GM18502 (cell line): ENCODE measurements at regions not wholly inside any gene's neighbourhood (a gene's known extent, or its start where the extent isn't known, plus 50 kb on each side); places are given as distances from the start of the nearest gene placed in this dataset.

Source experiments
- ATAC-seq: cut with Tn5 transposase; IDR thresholded peaks from one replicate; pipeline ENCODE4 v1.9.1; 2021; ENCODE audit warnings: mild to moderate bottlenecking; ENCODE audit not compliant: unreplicated experiment, poor library complexity

DNA sequence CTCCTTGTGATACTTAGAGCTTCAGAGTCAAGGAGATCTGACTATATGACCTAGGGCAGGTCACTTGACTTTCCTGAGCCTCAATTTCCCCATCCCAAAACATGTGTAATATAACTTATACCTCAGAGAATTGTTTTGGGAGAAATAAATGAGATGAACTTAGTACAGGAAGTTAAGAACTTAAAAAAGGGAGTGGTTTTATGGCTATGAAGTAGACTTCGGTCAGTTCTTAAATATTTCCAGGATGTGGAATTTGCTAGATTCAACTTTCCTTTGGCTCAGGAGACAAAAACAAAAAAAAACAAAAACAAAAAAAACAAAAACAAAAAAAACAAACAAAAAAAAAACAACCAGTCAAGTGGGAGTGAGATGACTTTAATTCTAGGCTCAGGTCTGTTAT lies 116.7 kb downstream of the EDEM1 start:
- no peak for ATAC-seq

DNA sequence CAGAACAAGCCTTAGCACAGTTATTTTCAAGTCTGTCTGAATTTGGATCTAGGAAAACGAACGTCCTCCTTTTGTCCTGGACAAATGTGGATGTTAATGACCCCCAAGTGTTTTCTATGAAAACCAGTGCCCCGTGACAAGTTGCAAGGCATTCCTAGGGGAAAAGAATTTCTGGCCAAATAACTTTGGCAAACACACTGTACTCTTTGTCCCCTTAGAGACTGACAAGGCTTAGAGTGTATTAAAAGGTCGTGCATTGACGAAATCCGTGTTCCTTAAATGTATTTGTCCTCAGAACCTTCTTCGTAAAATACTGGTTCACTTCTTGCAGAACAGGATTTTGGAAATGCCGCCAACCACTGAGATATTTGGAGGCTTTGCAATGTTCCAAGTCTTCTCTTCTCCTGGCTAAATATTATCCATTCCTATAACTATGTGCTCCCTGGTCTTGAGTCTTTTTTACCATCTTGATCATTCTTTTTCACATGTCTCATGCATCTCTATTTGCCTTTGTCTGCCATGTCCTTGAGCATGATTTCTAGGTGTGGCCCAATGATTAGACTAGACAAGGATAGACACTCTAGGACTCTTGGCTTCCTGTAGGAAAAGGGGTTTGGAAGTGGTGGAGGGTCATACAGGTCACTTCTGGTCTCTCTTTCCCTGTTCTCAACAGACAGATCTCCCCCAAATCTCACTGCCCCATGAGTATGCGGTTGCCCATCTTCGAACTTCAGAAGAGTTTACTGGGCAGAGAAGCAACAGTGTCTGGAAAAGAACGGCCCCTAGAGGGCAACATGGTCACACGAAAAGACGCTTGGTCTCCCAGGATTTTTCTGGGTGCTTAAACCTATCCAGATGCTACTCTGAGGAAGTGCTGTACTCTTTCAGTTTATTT lies 117.5 kb downstream of the EDEM1 start:
- ATAC-seq = peak; percentile 83

DNA sequence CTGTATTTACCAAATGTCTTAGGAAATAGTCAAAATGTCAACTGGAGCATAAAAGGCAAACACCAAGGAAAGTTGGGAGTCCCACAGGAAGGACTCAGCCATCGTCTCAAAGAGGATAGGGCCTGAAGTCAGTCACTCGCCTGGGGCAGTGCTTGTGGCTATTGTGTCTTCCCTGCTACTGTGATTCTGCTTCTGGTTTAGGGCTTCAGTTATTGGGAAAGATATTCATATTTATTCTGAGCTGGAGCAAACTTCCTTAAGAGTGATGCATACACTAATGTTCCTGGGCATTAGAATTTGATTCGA lies 118.1 kb downstream of the EDEM1 start:
- peak; percentile 17 for ATAC-seq

DNA sequence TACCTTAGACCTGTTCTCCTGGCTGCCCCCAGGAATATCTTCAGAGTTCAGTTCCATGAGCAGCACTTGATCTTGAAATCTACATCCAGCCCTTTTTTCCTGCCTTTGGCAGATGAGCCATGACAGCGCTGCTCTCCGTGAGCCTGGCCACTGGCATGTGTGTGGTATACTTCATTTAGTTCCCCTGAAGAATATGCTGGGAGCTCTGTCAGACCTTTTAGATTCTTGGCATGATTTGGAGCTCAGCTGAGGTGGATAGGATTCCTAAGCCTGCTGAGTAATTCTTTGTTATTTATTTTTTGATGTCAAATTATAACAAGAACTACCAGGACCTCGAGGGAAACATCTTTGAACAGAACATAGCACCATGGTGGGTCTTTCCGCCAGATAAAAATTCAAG lies 121.7 kb downstream of the EDEM1 start:
- no peak for ATAC-seq

DNA sequence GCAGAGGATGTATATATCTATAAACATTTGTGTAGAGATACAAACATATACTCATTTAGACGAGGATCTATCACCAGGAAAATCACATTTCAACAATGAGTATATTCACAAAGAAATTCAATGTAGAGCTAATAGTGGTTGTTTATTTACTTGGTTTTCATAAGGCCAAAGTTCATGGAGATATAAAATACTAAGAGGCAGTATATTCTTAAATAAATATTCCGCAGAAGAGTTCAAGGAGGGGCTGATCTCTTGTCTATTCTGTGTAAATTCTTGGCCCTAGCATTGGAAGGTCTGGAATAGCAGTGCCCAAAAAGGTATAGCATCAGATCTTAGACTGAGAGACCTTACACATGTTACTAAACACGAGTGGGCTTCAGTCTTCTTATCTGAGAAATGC lies 122.1 kb downstream of the EDEM1 start:
- no peak for ATAC-seq

DNA sequence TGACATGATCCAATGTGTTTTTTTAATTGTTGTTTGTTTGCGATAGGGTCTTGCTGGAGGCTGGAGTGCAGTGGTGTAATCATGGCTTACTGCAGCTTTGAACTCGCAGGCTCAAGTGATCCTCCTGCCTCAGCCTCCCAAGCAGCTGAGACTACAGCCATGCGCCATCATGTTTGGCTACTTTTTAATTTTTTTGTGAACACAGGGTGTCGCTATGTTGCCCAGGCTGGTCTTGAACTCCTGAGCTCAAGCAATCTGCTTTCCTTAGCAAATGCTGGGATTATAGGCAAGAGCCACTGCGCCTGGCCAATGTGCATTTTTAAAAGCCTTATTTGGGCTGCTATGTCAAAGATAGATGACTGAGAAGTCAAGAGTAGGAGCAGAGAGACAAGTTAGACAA lies 123.0 kb downstream of the EDEM1 start:
- no peak for ATAC-seq

DNA sequence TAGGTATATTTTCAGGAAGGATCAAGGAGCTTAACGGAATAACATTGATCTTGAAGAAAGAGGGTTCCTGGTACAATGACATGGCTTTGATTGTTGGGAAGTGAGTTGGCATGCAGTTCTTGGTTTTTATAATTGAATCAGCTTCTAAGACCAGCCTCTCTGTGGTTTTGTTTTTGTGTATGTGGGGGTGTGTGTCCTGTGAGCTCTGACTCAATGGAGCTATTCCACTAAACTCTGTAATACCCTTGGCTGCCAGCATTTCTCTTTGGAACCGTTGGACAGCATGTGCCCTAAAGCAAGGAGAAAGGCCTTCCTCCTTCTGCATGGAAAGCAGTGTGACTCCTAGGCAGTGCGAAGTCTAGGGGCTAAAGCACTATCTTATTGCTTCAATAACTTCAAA lies 124.8 kb downstream of the EDEM1 start:
- no peak for ATAC-seq

DNA sequence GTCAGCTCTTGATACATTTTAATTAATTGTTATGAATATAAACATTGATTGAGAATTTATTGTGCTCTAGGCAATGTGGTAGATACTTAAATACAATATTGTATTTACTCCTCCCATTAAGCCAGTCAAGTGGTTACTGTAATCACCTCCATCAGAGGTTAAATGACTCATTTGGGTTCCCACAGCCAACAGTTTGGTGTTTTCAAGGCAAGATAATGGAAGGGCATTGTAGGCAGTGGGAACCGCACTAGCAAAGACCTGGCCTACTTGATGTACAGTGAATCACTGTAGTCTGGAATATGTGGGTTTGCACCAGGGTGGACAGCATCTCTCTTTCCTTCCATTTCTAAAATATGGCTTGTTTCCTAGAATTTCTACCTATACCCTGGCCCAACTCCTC lies 127.4 kb downstream of the EDEM1 start:
- no peak for ATAC-seq

DNA sequence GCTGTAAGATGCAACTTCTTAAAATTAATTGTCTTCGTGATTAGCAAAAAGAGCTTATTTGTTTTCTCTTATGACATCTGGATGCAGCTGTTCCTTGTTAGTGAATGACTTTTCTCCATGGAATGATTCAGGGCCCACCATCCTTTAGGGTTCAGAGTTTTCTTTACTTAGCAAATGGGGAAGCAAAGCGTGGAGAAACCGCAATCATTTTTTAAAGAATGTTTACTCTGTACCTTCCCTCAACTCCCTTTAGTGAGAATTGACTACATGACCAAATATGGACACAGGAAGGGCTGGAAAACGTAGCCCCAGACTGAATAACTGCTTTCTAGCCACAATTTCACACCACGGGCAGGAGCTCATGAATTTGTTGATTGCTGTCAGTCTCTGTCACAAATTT lies 130.1 kb downstream of the EDEM1 start:
- ATAC-seq = no peak

DNA sequence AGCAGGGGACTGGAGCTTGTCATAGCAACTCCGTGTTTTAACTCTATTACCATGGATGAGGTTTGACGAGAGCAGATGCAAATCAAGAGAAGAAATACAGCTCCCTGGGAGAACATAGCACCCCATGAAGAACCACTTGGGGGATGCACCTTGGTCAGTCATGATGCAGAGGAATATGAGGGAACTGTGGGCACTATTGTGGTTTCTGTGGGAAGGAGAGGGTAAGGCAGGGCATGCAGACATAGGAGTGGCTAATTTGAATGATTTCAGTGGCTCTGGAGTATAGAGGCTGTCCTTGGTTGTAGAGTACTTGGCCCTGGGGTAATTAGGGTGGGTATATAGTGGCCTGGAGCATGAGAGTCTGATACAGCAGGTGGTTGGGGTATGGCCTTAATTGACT lies 131.9 kb downstream of the EDEM1 start:
- ATAC-seq = no peak

DNA sequence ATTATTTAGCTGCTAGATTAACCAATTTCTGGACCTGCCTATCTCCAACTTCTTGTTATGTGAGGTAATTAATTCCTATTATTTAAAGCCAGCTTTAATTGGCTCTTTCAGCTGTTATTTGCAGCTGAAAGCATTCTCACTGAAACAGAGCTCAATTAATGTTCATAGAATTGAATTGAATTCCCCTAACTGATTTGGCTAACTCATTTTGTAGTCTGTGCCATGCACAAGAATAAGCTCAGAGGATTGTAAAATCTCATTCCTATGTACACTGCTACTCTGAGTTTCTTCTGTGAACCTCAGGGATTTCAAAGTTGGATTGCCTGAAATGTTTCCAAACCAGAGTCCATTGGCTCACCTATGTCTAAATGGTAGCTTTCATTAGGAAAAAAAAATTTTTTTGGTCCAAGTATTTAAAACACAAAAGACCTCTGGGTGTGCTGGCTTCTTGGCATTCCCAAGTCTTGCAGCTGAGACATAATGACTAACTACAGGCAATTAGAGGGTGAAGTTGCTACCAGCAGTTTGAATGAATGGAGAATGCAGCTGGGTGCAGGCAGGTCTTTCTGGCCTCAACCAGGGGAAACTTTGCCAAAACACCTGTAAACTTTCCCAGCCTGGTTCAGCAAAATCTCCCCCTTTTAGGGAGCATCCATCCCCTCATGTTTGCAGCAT lies 134.3 kb downstream of the EDEM1 start:
- no peak for ATAC-seq

DNA sequence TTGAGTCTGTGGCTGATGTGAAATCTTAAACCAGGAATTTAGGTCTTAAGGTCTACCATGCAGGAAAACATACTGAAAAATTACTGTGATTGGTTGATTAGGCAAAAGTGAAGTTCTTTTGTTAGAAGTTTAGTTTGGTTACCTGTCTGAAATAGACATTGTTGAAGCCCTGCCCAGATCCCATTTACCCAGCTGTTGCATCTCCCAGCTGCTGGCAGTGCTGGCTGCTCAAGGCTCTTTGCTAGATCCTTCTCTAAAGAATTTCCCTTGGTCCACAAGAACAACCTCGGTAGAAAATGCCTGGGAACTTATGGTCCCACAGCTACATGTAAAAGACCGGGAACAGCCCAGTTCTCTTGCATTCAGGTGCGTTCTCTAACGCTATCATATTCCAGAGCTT lies 137.3 kb downstream of the EDEM1 start:
- no peak for ATAC-seq

DNA sequence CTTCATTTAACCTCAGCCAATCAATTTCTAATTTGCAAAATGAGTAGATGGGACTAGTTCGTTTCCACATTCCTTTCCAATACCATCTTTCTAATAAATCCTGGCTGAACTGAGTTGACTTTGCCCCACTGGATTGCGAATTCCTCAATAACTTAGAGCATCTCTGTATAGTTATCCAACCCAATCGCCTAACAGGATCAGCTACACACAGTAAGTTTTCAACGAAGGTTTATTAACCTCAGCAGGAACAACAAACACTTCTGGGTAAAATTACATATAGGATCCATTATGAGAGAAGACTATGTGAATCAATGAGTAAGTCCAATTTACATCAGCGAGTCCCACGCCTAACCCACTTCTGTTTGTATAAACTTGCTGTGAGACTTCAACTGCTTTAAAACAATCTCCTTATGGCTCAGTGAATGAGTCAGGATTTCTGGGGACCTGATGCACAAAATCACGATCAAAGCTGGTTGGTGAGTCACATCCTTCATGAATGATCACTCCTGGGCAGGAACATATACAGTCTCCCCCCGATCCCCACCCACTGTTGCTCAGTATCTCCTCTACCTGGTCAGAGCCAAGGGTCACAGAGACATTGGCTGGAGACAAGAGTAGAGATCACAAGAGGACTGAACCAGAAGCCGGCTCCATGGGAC lies 142.8 kb downstream of the EDEM1 start:
- ATAC-seq = no peak

DNA sequence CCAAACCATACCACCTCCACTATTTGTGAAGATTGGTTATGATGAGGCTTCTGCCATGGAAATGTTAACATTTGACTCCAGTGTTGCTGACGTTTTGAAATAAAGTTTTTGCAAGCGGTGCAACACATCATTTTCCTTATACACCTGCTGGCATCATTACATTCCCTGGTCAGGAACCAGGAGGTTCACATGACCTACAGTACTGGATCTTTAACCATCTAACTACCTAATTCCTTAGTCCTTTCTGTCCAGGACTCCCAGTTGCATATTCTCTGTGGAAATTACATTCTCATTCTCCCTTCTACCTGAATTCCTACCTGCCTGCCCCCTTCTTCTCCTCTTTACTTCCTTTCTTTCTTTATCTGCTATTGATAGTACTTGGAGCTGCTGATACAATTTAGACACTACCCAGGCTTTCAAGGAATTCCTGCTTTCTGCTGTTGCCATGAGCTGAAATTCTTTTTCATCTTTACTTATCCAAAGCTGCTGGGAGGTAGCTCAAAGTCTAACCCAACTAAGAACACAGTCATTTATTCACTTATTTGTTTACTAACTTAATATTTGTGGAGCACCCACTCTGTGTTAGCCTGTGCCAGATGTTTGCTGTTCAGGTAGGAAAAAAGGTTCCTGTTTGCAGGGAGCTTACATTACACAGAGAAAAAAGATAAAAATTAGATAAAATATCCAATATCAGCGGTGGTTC lies 144.2 kb downstream of the EDEM1 start:
- ATAC-seq = no peak

DNA sequence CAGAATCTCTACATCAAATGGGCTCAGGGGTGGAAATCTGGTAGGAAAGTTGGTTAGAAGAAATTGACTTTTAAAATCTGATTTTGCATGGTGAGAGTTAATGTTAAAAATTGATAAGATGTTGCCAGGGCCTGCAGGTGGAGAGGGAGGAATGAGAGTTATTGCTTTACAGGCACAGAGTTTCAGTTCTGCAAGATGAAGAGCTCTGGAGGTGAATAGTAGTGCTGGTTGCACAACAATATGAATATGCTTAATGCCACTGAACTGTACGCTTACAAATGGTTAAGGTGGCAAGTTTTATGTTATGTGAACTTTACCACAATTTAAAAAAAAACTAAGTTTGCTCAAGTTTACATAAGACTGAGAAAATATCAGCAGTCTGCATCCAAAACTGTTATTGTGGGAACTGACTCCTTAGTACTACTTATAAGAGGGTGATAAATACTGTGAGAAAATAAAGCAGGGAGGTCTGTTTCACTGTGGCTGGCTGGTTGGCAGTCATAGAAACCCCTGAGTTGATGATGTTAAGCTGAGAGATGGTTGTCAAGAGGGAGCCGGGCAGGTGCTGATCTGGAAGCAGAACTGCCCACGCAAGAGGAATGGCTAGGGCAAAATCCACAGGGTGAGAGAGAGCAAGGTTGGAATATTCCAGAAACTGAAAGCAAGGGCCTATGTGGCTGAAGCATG lies 144.9 kb downstream of the EDEM1 start:
- ATAC-seq = no peak

DNA sequence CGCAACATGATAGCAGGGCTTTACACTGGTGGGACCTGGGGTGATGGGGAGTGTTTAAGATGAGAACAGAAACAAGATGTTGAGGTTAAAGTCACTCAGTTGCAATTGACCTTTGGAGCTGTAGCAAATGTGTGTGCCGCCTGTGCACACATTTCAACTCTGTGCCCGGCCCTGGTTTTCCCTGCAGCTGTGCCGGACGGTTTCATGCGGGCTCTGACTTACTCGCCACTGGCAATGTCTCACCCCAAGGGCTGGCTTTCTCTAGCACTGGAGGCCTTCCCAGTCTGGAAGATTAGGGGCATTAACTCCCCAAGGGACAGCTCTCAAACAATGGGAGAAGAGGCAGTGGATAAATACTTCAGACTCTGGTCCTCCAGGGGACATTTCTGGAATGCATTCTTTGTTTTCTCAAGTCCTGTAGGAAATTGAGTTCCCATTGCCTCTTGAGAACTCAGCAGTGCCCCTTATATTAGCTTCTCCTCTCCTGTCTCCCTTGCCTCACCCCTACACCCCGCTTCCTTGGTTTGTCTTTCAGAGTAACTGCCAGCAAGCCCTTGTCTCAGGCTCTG lies 152.5 kb downstream of the EDEM1 start:
- ATAC-seq = no peak

DNA sequence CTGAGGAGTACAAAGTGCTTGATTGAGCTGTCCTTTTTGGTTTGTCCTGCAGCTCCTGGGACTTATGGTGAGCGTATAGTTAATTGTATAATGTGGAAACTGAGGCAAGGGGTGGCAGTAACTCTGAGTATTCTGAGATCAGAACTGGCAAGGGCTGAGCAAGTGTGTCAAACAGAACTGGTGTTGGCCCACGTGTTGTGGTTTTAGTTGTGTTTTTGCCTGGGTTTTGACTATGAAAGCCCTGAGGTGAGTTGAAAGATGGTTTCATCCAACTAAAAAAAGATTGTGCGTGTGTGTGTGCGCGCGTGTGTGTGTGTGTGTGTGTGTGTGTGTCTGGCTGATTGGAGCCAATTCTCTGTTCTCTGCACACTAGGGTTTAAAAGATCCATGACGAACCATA lies 154.1 kb downstream of the EDEM1 start:
- ATAC-seq = no peak

DNA sequence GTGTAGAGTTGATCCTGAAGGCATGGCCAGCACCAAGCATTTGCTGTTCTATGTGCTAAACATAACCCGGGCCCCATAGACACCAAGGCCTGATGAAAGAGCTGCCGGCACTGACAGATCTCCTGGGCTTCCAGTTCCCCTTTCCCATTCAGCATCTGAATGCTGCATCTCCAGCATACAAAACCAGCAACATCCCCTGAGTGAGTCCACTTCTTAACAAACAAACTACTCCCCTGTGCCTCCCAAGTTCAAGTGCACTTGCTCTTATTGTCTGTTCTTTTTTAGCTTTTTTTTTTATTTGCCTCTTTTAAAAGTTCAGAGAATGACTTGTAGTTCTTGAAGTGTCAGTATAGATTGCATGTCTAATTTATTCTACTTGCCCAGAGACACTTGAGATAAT lies 156.0 kb downstream of the EDEM1 start:
- ATAC-seq = no peak

DNA sequence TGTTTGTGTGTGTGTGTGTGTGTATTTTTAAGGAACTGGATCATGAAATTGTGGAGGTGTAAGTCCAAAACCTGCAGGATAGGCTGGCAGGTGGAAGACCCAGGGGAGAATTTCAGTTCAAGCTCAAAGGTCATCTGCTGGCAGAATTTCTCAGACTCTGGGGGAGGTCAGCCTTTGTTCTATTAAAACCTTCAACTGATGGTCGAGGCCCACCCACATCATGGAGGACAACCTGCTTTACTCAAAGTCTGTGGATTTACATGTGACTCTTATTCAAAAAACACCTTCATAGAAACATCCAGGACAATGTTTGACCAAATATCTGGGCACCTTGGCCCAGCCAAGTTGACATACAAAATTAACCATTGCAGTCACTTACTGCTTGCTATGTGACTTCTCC lies 157.2 kb downstream of the EDEM1 start:
- no peak for ATAC-seq

DNA sequence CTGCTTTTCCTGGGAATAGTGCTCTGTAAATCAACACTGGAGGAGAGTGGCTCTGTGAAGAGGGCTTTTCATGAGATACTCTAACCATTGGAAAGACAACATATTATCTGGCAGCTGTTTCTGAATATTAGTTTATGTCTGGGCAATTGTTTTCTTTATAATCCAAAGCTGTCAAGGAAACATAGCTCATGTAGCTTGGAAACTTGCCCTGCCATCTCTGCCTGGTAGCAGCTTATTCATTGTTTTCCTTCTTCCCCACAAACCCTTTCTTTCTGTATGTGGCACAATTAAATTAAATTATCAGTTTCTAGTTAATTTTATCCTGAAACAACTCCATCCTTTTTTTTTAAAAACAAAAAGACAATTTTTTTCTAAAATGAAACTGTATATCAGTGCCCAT lies 160.0 kb downstream of the EDEM1 start:
- ATAC-seq = no peak
